HG02763 (cell line): ENCODE measurements at regions not wholly inside any gene's neighbourhood (a gene's known extent, or its start where the extent isn't known, plus 50 kb on each side); places are given as distances from the start of the nearest gene placed in this dataset.
A peak's percentile ranks its signal among the peaks of the same experiment; 100 is the strongest.

ENCODE experiments used
- ATAC-seq: cut with Tn5 transposase; IDR thresholded peaks from one replicate; pipeline ENCODE4 v1.9.1; 2021; ENCODE audit warnings: mild to moderate bottlenecking, moderate library complexity; ENCODE audit not compliant: unreplicated experiment

GRCh38 chr10:91127341-91128082 is 93.0 kb upstream of the PCGF5 start:
- no peak for ATAC-seq

DNA sequence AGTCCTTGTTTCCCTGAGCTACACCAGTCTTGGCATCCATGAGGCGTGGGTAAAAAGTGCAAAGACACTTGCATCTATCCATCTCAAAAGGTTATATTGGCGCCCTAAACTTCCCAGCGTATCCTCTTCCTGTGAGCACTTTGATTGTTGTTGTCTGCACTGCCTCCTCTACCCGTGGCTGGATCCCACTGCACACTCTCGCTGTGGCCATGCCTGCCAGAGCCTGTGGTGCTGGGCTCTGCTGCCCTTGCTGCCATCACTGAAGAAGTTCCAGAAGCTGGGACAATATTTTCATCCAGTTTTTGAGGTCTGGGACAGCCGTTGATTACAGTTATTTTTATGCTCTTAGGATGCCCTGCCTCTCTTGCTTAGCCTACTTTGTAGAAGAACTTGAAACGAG is 85.3 kb upstream of the PCGF5 start:
- no peak for ATAC-seq

DNA sequence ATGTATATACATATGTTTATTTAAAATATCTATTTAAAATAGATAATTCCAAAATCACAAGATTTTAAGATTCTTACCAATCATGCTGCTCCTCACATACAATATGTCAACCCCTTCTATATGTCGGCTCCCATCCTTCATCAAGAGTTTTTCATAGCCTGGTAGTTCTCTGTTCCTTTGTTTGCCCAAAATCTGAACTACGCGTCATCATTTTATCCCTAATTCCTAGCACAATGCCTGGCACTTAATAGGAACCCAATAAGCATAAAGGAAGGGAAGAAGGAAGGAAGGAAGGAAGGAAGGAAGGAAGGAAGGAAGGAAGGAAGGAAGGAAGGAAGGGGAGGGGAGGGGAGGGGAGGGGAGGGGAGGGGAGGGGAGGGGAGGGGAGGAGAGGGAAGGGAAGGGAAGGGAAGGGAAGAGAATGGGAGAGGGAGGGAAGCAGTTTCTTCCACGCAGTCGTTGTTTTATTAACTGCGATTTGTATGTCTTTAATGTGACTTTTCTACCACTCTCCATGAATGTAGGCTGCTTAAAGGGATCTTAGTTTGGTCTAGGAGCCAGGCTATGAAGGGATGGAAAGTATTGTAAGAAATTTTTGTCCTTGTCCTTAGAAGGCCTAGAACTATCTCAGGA is 83.3 kb upstream of the PCGF5 start:
- no peak for ATAC-seq

DNA sequence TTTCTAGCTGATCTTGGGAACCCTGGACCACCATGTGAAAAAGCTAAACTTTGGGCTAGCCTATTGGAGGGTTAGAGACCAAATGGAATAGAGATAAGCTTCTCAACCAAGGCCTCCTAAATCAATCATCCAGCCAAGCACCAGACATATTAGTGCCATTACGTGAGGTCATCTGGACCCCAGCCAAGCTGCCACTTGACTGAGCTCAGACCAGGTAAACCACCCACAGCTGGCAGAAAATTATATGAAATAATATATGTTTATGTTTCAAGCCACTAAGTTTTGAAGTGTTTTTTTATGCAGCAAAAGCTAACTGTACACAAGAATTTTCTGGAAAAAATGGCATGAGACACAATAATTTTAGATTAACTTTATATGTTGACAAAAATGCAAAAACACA is 82.6 kb upstream of the PCGF5 start:
- ATAC-seq: no peak

DNA sequence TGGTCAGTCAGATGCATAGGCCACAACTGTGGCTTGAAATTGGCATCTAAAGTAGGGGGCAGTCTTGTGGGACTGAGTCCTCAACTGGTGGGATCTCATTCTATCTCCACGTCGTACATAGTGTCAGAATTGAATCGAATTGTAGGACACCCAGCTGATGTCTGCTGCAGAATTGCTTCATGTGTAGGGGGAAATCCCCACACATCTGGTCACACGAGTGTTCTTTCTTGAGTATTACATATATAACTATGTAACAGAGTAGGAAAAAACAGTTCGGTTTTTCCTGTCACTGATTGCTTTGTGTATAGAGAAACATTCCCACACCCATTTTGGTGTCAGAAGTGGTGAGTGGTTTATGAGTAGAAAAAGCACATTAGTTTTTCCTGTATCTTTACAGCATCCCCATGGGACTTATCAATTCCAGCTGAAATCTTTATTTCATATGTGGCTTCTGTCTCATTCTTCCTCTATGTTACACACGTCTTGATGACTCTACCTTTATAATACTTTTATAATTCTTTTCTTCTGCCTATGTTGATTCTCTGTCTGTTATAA is 79.4 kb upstream of the PCGF5 start:
- ATAC-seq: no peak

DNA sequence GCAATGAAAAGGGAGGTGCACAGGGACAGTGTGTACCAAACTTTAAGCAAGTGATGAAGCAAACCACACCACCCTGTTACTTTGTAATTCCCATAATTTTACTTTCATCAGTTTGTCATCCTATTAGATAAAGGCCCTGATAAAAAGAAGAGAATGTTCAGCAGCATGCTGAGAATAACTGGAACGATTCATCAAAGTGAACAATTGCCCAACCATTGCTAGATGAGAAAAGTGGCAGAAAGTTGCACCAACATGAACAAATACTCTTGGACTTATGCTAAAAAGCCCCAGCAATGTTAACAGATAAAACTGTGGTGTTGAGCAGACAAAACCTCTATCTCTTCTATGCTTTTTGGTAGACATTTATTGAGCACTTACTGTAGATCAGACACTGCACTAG is 75.5 kb upstream of the PCGF5 start:
- ATAC-seq: no peak

- ATAC-seq: no peak
Observed at GRCh38 chr10:91146146-91146545, 74.3 kb upstream of the PCGF5 start.

DNA sequence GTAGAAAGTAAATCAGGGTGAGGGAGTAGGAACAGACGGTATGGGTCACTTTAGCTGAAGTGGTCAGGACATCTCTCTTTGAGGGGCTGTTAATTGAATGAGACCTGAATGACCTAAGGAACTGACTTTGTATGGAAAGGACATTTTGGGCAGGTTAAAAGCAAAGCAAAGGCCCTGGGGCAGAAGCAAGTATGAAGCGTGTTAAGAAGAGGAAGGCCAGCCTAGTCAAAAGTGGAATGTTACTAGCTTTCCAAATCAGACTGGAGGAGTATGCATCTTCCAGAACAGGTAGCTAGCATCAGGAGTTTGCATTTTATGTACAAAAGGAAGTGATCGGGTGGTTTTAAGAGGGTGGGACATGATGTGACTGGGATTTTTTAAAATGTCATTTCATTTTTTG is 70.9 kb upstream of the PCGF5 start:
- no peak for ATAC-seq

GRCh38 chr10:91150631-91151030 is 69.8 kb upstream of the PCGF5 start:
- ATAC-seq: no peak

DNA sequence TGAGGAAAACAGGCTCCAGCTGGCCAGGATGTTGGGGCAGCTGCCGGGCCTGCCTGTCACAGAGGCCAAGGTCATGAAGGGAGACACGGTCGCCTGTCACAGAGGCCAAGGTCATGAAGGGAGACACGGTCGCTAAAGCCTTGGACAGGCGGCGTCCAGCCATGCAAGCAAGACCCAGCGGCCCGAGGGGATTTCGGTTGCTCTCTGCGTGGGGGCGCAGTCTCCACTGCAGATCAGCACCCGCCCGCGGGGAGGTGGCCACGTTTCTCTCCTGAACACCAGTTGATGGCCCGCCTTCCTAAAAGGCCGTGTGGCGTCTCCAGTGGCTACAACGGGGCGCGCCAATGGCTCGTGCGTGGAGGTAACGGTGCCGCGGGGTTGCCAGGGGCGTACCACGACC is 67.0 kb upstream of the PCGF5 start:
- ATAC-seq: no peak

DNA sequence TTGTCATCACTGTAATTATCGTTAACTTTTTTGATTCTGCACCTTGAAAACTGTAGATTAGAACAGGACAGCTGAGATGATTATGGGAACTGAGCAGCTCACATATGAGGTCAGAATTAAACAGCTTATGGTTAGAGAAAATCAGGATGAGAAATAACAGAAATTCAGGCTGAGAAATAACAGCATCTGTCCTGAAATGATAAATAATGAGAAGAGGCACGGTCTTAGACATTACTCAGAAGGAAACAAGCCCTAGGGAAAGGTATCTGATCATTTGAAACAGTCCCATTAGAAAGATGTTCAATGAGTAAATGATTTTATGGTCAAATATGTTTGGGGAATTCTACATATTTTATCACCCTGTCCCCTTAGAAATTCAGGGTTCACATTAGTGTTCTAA is 65.6 kb upstream of the PCGF5 start:
- no peak for ATAC-seq

DNA sequence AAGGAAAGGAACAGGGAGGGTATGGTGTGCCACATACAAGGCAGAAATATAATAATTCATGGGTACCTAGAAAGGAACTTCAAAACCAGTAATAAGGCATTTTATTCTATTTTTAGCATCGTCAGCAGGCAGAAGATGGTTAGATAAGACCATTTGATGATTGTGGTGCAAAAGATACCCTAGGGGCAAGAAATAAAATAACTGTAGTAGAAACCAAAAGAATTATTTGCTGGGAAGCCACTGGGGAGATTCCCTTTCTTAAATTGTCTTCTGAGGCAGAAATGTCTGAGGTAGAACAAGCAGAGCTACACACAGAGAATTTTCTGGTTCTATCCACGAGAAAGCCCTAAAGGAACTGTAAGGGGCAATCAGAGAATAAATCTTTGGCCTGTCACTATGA is 64.3 kb upstream of the PCGF5 start:
- no peak for ATAC-seq

- no peak for ATAC-seq
Observed at GRCh38 chr10:91159254-91159783, 61.1 kb upstream of the PCGF5 start.

DNA sequence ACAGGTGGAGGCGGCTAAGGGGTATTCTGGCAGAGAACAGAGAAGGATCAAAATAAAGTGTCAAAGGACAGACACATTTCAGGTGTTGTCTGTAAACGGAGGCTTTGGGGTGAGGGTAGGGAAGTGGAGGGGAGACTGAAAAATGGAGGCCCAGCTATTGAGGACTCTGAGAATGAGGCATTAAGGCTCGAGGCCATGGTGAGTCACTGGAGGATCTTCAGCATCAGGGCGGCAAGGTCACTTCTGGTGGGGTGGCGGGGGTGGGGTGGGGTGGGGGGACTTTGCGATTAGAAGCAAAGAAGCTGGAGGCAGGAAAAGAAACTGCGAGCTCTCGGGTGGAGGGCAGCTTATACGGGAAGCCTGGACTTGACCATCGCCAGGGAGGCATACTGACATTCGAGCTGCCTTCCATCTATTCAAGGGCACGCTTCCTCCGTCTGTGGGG is 58.4 kb upstream of the PCGF5 start:
- ATAC-seq: no peak

DNA sequence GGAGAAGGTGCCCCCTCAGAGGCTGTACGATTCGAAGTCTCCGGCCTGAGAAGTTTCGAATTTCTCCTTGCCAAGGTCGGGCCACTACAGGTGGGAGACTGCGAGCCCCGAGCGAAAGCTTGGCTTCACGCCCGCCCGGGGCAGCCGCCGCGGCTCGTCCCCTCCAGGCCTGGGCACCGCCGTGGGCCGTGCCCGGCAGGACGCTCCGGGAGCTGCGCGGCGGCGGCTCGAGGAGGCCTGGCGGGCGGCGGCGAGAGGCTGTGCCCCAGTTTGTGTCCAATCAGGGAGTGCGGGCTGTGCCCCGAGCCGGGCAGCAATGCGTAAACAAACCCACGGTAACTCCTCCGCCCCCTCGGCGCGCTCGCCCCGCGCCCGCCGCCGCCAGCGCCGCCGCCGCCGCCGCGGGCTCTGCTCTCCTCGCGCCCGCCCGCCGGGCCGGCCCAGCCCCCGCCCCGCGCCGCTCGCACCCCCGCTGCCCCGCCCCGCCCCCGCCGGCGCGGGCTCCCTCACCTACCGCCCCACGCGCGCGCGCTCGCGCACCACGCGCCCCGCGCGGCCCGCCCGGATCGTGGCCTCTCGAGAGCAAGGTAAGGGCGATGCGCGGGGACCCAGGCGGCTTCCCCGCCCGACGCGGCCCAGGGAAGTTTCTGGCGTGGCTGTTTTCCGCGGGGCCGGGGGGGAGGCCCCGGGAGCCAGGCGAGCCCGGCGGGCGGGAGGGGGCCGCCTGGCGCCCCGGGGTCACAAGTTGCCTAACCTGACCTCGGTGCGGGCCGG is 57.8 kb upstream of the PCGF5 start:
- ATAC-seq: peak; percentile 60

GRCh38 chr10:91163269-91163868 is 57.1 kb upstream of the PCGF5 start:
- peak; percentile 43 for ATAC-seq

DNA sequence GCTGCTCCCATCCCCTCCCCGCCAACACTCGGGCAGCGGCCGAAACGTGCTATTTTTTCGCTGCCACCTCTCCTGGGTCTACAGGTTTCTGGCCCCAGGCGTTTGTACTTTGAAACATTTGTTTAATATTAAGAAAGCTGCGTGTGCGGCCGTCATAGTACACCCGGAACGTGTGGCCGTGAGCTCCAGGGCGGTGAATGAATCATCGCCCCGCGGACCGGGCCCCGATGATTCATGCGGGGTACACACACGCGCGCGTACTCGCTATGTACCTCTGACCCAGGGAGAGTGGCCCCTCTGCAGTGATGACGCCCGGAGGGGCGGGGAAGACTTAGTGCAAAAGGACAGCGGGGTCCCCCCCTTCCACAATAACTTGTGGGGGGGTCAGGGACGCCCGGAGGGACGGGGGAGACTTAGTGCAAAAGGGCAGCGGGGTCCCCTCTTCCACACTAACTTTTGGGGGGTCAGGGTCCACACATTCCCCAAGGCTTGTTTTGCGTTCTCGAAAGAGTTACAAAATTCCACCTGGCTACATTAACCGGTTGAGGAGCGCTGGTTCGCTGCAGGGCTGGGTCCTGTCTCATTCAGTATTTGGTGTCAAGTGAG is 56.5 kb upstream of the PCGF5 start:
- peak; percentile 11 for ATAC-seq

DNA sequence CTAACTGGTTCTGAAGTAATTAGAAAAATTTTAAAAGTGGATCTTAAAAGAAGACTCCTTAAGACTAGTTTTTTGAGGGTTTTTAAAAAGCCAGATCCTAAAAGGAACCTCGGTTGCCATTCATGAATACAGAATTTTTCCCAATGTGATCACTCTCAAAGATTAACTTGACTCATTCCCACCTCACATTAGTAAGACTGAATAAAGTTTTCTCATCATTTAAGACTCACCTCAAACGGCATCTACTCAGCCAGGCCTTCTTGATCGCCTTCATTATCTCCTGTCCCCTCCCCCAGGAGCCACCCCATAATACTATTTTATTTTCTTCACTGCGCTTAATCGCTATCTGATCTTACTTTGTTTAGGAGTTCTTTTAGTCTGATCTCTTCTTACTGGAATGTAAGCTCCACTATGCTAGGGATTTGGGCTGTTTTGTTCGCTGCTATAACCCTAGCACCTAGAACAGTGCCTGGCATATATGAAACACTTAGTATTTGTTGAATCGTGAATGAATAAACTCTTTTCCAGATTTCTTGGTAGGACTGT is 55.9 kb upstream of the PCGF5 start:
- no peak for ATAC-seq

DNA sequence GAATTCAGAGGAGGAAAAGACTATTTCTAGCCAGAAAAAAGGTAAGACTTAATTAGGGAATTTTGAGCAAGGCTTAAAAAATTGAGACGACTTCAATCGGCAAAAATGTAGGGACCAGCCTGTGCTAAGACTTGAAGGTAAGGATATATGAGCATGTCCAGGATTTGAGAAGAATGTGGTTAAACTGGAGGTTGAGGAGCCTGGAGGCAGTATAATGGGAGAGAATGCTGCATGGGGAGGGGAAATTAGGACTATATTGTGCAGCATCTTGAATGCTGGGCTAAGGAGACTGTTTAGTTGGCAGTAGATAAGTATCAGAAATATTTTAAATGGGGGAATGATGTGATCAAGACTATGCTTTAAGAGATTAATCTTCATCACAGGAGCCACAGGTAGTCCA is 53.1 kb upstream of the PCGF5 start:
- no peak for ATAC-seq

- no peak for ATAC-seq
Observed at GRCh38 chr10:91170418-91170817, 50.0 kb upstream of the PCGF5 start.
